KMS-11 (cell line): ENCODE measurements at regions not wholly inside any gene's neighbourhood (a gene's known extent, or its start where the extent isn't known, plus 50 kb on each side); places are given as distances from the start of the nearest gene placed in this dataset.
A peak's percentile ranks its signal among the peaks of the same experiment; 100 is the strongest.

Experiments
- H2AFZ ChIP-seq: fragments of 200-600 bp; sonication (generic); 2 replicates; pipeline ENCODE4 v1.6.1; 2016; ENCODE audit warnings: antibody characterized with exemption, mixed run types, low read depth
- H3K27ac ChIP-seq: fragments of 200-600 bp; sonication (generic); 2 replicates; pipeline ENCODE4 v1.6.1; 2016; ENCODE audit warnings: mild to moderate bottlenecking, mixed run types
- H3K27me3 ChIP-seq: fragments of 200-600 bp; sonication (generic); 2 replicates; pipeline ENCODE4 v1.6.1; 2017; ENCODE audit warnings: mild to moderate bottlenecking, low read depth, mixed run types, moderate library complexity; ENCODE audit not compliant: insufficient read depth
- H3K36me3 ChIP-seq: fragments of 200-600 bp; sonication (generic); 2 replicates; pipeline ENCODE4 v1.6.1; 2017; ENCODE audit warnings: mild to moderate bottlenecking, mixed run types; ENCODE audit not compliant: insufficient read depth
- H3K4me1 ChIP-seq: fragments of 200-600 bp; sonication (generic); 2 replicates; pipeline ENCODE4 v1.6.1; 2016; ENCODE audit warnings: mild to moderate bottlenecking, low read depth, mixed run types; ENCODE audit not compliant: poor library complexity, severe bottlenecking
- H3K4me2 ChIP-seq: fragments of 200-600 bp; sonication (generic); 2 replicates; pipeline ENCODE4 v1.7.0; 2016; ENCODE audit warnings: mild to moderate bottlenecking, mixed run types
- H3K4me3 ChIP-seq: fragments of 200-600 bp; sonication (generic); IDR thresholded peaks from 2 replicates; pipeline ENCODE4 v1.6.1; 2017; ENCODE audit warnings: low read depth, low read length, mixed read lengths; ENCODE audit not compliant: insufficient read depth
- H3K79me2 ChIP-seq: fragments of 200-600 bp; sonication (generic); 2 replicates; pipeline ENCODE4 v1.6.1; 2016; ENCODE audit warnings: low read depth, mixed run types; ENCODE audit not compliant: insufficient read depth
- H3K9ac ChIP-seq: fragments of 200-600 bp; sonication (generic); 2 replicates; pipeline ENCODE4 v1.6.1; 2016; ENCODE audit warnings: mild to moderate bottlenecking, mixed run types
- H4K20me1 ChIP-seq: fragments of 200-600 bp; sonication (generic); 2 replicates; pipeline ENCODE4 v1.6.1; 2016; ENCODE audit warnings: mild to moderate bottlenecking, mixed run types; ENCODE audit not compliant: insufficient read depth
- CTCF ChIP-seq: fragments of 200-600 bp; sonication (generic); conservative IDR thresholded peaks from 2 replicates; pipeline ENCODE4 v1.6.1; 2017; ENCODE audit warnings: low read depth, mild to moderate bottlenecking, antibody characterized with exemption, low read length, moderate library complexity, mixed read lengths

- H2AFZ ChIP-seq, result no peak overlapping the region
- no peaks in the 10 kb centered on the region for H3K36me3 ChIP-seq
- no peak overlapping the region for H3K4me2 ChIP-seq
- H3K27me3 ChIP-seq, result no peaks in the 10 kb centered on the region
- H4K20me1 ChIP-seq, result no peaks in the 10 kb centered on the region
- no peak overlapping the region for H3K4me3 ChIP-seq
- TF ChIP-seq CTCF, result no peak
- peaks cover 15% of the 10 kb centered on the region for H3K4me1 ChIP-seq
- H3K9ac ChIP-seq, result no peak overlapping the region
- no peaks in the 10 kb centered on the region for H3K79me2 ChIP-seq
- H3K27ac ChIP-seq, result no peak overlapping the region
These were observed 351.1 kb downstream of the GRXCR1 start for GRCh38 chr4:43243433-43244116.

GRCh38 chr4:43244688-43245382, 352.3 kb downstream of the GRXCR1 start:
- H2AFZ ChIP-seq, result no peak overlapping the region
- no peak overlapping the region for H3K9ac ChIP-seq
- peaks cover 15% of the 10 kb centered on the region for H3K4me1 ChIP-seq
- H3K27ac ChIP-seq, result no peak overlapping the region
- no peak overlapping the region for H3K4me3 ChIP-seq
- H3K4me2 ChIP-seq, result peak overlapping the region; percentile 21; the same call in 1 of the 2 replicates
- no peaks in the 10 kb centered on the region for H3K79me2 ChIP-seq
- H3K36me3 ChIP-seq, result no peaks in the 10 kb centered on the region
- no peak for TF ChIP-seq CTCF
- H4K20me1 ChIP-seq, result no peaks in the 10 kb centered on the region
- H3K27me3 ChIP-seq, result no peaks in the 10 kb centered on the region

GRCh38 chr4:43251841-43252240, 359.3 kb downstream of the GRXCR1 start:
- no peaks in the 10 kb centered on the region for H3K36me3 ChIP-seq
- H2AFZ ChIP-seq, result no peak overlapping the region
- TF ChIP-seq CTCF, result no peak
- H3K27ac ChIP-seq, result no peak overlapping the region
- H3K27me3 ChIP-seq, result no peaks in the 10 kb centered on the region
- H3K79me2 ChIP-seq, result no peaks in the 10 kb centered on the region
- no peak overlapping the region for H3K4me2 ChIP-seq
- H4K20me1 ChIP-seq, result no peaks in the 10 kb centered on the region
- H3K4me3 ChIP-seq, result no peak overlapping the region
- no peak overlapping the region for H3K9ac ChIP-seq
- no peaks in the 10 kb centered on the region for H3K4me1 ChIP-seq

- no peak overlapping the region for H3K27ac ChIP-seq
- no peaks in the 10 kb centered on the region for H3K27me3 ChIP-seq
- no peaks in the 10 kb centered on the region for H4K20me1 ChIP-seq
- H3K9ac ChIP-seq, result no peak overlapping the region
- no peak for TF ChIP-seq CTCF
- no peak overlapping the region for H3K4me3 ChIP-seq
- H3K36me3 ChIP-seq, result no peaks in the 10 kb centered on the region
- no peak overlapping the region for H2AFZ ChIP-seq
- no peaks in the 10 kb centered on the region for H3K79me2 ChIP-seq
- no peak overlapping the region for H3K4me2 ChIP-seq
- H3K4me1 ChIP-seq, result no peaks in the 10 kb centered on the region
These were observed 361.0 kb downstream of the GRXCR1 start for GRCh38 chr4:43253541-43253940.
